ENCODE measurements at regions not wholly inside any gene's neighbourhood (a gene's known extent, or its start where the extent isn't known, plus 50 kb on each side); places are given as distances from the start of the nearest gene placed in this dataset.

DNA sequence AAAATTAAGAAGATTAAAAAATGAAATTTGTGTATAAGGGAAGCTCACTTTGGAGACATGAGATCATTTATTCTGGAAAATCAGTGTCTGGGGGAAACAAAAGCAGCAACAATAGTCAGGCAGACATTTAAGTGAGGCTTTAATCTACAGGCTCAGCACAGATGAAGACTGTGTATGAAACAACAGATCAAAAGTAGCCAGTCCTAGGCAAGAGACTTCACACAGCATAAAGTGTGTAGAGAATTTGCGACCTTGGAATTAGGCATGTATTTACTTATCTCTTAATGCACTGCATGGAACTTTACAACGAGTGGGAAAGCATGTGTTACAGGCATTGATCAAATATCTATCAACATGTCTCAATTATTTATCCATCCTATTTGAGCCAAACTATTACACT is 1099.9 kb downstream of the PLA2G4A start:
- TF ChIP-seq TAF1 (IDR thresholded peaks at IDR 0.05; ENCODE audit: borderline replicate concordance, low read depth, low read length) (no peak), POLR2A (IDR thresholded peaks at IDR 0.05; ENCODE audit: low read depth, low read length) (no peak), POLR2AphosphoS5 (IDR thresholded peaks at IDR 0.05; ENCODE audit: low read depth, low read length) (no peak)

Measured in GM12892 (cell line).